Activated CD4-positive, alpha-beta T cell treated with anti-CD3 and anti-CD28 coated beads, Interleukin-2, amount 50 U/mL, for 16 hours (primary cell): ENCODE measurements at regions not wholly inside any gene's neighbourhood (a gene's known extent, or its start where the extent isn't known, plus 50 kb on each side); places are given as distances from the start of the nearest gene placed in this dataset.
A peak's percentile ranks its signal among the peaks of the same experiment; 100 is the strongest.

Experiments
- DNase-seq: peaks from one replicate; pipeline ENCODE4 v3.0.0-alpha.2; 2020

- no peak for DNase-seq
Measured at GRCh38 chr15:77557564-77557963, 75.1 kb downstream of the LINGO1 start.

GRCh38 chr15:77557144-77557543 lies 75.6 kb downstream of the LINGO1 start:
- no peak for DNase-seq

- no peak for DNase-seq
Measured at GRCh38 chr15:77556622-77557021, 76.1 kb downstream of the LINGO1 start.

- DNase-seq: no peak
Measured at GRCh38 chr15:77555232-77555631, 77.5 kb downstream of the LINGO1 start.

GRCh38 chr15:77554306-77555080 lies 78.2 kb downstream of the LINGO1 start:
- DNase-seq: no peak

GRCh38 chr15:77553695-77554094 lies 79.0 kb downstream of the LINGO1 start:
- no peak for DNase-seq

GRCh38 chr15:77553257-77553656 lies 79.5 kb downstream of the LINGO1 start:
- DNase-seq: no peak

GRCh38 chr15:77552066-77552465 lies 80.6 kb downstream of the LINGO1 start:
- DNase-seq: no peak

- DNase-seq: no peak
Measured at GRCh38 chr15:77550301-77551251, 82.1 kb downstream of the LINGO1 start.

- DNase-seq: no peak
Measured at GRCh38 chr15:77549576-77550288, 83.0 kb downstream of the LINGO1 start.

GRCh38 chr15:77548589-77549557 lies 83.8 kb downstream of the LINGO1 start:
- no peak for DNase-seq

GRCh38 chr15:77547801-77548588 lies 84.7 kb downstream of the LINGO1 start:
- no peak for DNase-seq

- no peak for DNase-seq
Measured at GRCh38 chr15:77546870-77547269, 85.8 kb downstream of the LINGO1 start.

- no peak for DNase-seq
Measured at GRCh38 chr15:77546050-77546501, 86.6 kb downstream of the LINGO1 start.

- DNase-seq: no peak
Measured at GRCh38 chr15:77545058-77545457, 87.7 kb downstream of the LINGO1 start.

GRCh38 chr15:77544162-77544561 lies 88.5 kb downstream of the LINGO1 start:
- no peak for DNase-seq

GRCh38 chr15:77543159-77543882 lies 89.4 kb downstream of the LINGO1 start:
- DNase-seq: peak; percentile 80

- no peak for DNase-seq
Measured at GRCh38 chr15:77542491-77543001, 90.2 kb downstream of the LINGO1 start.

- no peak for DNase-seq
Measured at GRCh38 chr15:77541421-77542181, 91.1 kb downstream of the LINGO1 start.
